SK-MEL-5 (cell line): ENCODE measurements at regions not wholly inside any gene's neighbourhood (a gene's known extent, or its start where the extent isn't known, plus 50 kb on each side); places are given as distances from the start of the nearest gene placed in this dataset.

Source experiments
- DNase-seq: peaks from one replicate; pipeline ENCODE4 v3.0.0-alpha.2; 2016; ENCODE audit warnings: low read depth, low spot score
- in situ Hi-C: cut with HindIII; loops from 2 replicates; pipeline ENCODE4 v1.10.0; 2016; ENCODE audit warnings: low sequenced_read_pairs, high pct_unique_total_duplicates, low pct_unique_long_range_greater_than_20kb

DNA sequence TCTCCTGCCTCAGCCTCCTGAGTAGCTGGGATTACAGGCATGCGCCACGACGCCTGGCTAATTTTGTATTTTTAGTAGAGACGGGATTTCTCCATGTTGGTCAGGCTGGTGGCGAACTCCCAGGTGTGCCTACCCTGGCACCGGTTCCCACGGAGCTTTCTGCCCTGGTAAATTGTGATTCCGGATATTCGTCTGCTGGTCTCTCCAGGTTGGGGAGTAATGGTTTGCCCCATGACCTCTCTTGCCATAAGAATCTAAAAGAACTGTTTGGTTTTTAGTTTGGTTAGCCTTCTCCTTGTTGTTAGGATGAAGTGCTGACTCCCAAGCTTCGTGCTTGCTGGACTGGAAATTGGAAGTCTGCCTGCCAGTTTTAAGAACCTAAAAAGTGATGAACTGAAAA, 223.8 kb downstream of the BCAS1 start:
- no peak for DNase-seq
- in situ Hi-C loops = no loop called here

- DNase-seq = no peak
- in situ Hi-C loops = no loop called here
Observed at GRCh38 chr20:53845980-53846379, 224.4 kb downstream of the BCAS1 start.

DNA sequence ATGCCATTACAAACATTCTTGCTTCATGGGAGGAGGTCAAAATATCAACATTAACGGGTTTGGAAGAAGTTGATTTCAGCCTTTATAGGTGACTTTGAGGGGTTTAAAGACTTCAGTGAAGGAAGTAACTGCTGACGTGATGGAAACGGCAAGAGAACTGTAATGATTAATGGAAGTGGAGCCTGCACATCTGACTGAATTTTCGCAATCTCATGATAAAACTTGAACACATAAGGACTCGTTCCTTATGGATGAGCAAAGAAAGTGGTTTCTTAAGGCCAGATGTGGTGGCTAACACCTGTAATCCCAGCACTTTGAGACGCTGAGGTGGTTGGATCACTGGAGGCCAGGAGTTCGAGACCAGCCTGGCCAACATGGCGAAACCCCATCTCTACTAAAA, 226.1 kb downstream of the BCAS1 start:
- in situ Hi-C loops = no loop called here
- DNase-seq = no peak

- in situ Hi-C loops = no loop called here
- no peak for DNase-seq
Observed at GRCh38 chr20:53843645-53844044, 226.7 kb downstream of the BCAS1 start.

DNA sequence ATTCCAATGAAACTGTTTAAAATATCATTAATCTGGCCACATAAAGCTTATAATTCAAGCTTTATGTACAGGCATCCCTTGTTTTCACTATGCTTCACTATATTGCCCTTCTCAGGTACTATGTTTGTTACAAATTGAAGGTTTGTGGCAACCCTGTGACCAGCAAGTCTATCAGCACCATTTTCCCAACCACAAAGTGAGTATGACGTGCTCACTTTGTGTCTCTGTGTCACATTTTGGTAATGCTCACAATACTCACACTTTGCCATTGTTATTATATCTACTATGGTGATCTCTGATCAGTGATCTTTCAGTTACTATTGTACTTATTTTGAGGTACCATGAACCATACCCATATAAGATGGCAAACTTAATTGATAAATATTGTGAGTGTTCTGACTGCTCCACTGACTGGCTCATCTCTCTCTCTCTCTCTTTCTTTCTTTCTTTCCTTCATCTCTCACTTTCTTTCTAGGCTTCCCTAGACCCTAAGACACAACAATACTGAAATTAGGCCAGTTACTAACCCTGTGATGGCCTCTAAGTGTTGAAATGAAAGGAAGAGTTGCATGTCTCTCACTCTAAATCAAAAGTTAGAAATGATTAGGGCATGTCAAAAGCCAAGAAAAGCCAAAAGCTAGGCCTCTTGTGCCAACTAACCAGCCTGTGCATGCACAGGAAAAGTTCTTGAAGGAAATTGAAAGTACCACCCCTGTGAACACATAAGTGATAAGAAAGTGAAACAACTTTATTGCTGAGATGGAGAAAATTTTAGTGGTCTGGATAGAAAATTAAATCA, 227.9 kb downstream of the BCAS1 start:
- in situ Hi-C loops = no loop called here
- DNase-seq = no peak

GRCh38 chr20:53841741-53842140, 228.7 kb downstream of the BCAS1 start:
- in situ Hi-C loops = no loop called here
- no peak for DNase-seq

GRCh38 chr20:53840532-53840931, 229.9 kb downstream of the BCAS1 start:
- in situ Hi-C loops = no loop called here

GRCh38 chr20:53839423-53840176, 230.8 kb downstream of the BCAS1 start:
- in situ Hi-C loops = no loop called here
- DNase-seq = no peak

More at GRCh38 chr20:53840532-53840931, 229.9 kb downstream of the BCAS1 start:
- DNase-seq = no peak

DNA sequence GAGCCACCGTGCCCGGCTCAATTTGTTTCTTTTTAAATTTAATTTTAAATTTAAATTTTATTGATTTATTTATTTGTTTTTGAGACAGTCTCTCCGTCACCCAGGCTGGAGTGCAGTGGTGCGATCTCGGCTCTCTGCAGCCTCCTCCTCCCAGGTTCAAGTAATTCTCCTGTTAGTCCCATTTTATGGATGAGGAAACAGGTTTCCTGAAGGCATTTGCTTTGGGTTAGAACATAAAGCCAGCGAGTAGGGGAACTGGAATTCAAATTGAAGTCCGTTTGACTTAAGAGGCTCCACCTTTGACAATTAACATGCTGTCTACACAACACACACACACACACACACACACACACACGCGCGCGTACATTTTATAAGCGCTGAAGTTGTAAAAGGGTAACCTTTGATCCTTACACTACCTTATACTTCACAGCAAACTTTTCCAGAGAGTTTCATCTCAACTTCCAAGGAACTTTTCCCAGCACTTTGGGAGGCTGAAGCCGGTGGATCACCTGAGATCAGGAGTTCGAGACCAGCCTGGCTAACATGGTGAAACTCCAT, 232.0 kb downstream of the BCAS1 start:
- in situ Hi-C loops = no loop called here

GRCh38 chr20:53837126-53837826, 233.1 kb downstream of the BCAS1 start:
- in situ Hi-C loops = no loop called here

More for the DNA sequence above, 232.0 kb downstream of the BCAS1 start:
- DNase-seq = no peak

DNA sequence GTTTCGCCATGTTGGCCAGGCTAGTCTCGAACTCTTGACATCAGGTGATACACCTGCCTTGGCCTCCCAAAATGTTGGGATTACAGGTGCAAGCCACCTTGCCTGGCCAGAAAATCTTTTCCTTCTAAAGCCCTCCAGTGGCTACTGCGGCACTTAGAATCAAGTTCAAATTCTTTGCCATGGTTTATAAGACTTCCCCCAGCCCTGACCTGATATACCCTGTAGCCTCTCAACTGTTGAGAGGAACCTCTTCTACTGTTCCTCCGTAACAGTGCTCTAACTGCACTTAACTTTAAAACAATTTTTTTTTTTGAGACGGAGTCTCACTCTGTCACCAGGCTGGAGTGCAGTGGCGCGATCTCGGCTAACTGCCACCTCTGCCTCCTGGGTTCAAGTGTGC, 235.6 kb downstream of the BCAS1 start:
- in situ Hi-C loops = no loop called here
- no peak for DNase-seq

More at GRCh38 chr20:53837126-53837826, 233.1 kb downstream of the BCAS1 start:
- no peak for DNase-seq

DNA sequence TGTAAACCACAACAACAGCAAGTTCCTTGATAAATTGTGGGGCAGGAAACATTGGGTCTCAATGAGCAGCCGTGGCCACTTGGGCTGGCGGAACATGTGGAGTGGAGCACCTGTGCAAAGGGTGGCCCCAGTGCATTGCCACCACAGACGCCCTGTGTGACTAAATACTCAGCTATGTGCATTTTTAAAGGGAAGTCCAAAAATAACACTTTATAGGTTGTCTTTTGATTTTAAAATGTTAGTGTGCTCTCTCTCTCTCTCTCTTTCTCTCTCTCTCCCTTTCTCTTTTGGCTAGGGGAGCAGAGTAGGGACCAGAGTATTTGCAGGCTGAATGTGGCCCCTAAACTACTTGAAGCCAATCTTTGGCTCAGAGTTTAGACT, 236.3 kb downstream of the BCAS1 start:
- in situ Hi-C loops = no loop called here
- no peak for DNase-seq

GRCh38 chr20:53833333-53834061, 236.9 kb downstream of the BCAS1 start:
- DNase-seq = no peak
- in situ Hi-C loops = no loop called here

DNA sequence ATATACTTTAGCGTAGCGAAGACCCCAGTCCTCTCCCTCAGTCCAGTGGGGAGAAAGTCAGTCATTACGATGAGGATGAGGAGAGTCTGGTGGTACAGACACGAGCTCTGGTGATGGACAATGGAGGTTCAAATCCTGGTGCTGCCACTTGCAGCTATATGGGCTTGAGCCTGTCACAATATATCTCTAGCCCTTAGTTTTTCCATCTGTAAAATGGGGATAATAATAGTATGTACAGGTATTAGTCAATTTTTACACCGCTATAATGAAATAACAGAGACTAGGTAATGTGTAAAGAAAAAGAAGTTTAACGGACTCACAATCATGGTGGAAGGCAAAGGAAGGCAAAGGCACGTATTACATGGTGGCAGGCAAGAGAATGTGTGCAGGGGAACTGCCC, 237.9 kb downstream of the BCAS1 start:
- in situ Hi-C loops = no loop called here

DNA sequence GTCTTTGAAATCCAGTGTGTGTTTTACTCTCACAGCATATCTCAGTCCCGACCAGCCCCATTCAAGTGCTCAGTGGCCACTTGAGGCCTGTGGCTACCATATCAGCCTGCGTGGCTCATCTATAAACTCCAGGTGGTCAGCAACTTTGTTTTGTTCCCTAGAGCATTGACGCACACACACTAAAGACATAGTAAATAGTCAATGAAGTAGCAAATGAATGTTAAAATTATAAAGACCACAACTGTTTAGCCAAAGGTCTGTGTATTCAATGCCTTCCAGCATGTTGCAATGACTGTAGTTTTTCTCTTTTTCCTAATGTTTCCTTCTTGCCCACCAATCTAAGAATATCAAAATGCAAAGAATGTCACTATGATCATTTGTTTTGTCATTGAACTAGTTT, 238.2 kb upstream of the ZNF217 start:
- no peak for DNase-seq
- in situ Hi-C loops = no loop called here

More for the DNA sequence above, 237.9 kb downstream of the BCAS1 start:
- DNase-seq = no peak

DNA sequence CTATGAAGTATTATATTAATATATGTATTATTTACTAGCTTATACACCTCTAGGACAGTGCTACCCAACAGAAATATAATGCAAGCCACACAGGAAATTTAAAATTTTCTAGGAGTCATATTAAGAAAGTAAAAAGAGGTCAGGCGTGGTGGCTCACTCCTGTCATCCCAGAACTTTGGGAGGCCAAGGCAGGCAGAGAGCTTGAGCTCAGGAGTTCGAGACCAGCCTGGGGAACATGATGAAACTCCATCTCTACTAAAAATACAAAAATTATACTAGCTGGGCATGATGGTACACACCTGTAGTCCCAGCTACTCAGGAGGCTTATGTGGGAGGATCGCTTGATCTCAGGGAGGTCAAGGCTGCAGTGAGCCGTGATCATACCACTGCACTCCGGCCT, 237.6 kb upstream of the ZNF217 start:
- in situ Hi-C loops = no loop called here
- DNase-seq = no peak

DNA sequence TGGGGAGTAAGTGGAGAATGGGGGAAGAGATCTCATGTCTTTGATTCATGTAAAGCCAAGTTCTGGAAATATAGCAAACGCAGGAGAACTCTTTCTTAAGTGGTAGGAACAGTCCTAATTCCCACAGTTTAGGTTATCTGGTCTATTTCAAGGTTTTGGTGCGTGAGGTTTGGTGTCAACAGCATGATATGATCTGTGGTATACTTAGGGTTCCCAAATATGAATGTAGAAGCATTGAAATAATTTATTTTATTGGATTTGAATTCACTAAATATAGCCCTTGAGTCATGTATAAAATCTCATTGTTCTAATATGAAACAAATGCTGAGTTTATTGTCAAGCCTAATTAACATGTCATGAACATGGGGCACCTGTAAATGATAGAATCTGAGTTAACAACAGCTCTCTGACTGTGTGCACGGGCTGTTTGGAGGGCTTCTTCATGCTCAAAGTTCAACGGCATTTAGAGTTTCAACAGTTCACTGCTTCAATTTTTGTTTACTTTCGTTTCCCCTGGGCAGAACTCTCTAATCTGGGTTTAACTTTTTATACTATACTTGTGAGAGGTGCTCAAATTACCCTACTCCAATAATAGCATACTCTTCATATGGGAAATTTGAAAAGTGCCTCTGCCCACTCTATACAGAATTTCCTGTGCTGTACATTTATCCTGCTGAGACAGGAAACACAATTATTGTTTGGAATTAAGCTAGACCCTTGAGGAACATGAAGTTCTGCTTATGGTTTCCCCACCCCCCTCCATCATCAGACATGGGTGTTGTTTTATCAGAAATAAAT, 236.3 kb upstream of the ZNF217 start:
- in situ Hi-C loops = no loop called here
- DNase-seq = peak; percentile 39
